ENCODE measurements at regions not wholly inside any gene's neighbourhood (a gene's known extent, or its start where the extent isn't known, plus 50 kb on each side); places are given as distances from the start of the nearest gene placed in this dataset.

DNA sequence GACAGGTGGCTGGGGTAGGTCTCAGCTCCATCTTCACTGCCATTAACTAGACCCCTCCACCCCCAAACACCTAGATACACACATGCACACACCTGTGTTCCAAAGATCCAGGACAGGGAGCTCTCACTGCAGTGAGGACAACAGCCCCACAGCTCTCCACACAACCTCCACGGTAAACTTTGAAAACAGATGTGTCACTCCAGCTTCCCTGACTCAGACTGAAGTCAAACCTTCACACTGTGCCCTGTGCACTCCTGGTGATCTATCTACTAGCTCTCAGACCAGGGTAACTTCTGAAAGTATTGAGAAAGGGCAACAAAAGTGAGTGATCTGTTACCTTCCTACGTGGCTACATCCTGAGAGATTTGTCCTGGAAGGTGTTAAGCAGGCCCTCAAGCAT lies 519.8 kb downstream of the XPNPEP1 start:
- TF ChIP-seq ZNF384 (IDR thresholded peaks at IDR 0.05) (no peak), FOXM1 (IDR thresholded peaks at IDR 0.05; ENCODE audit: borderline replicate concordance) (no peak), LEF1 (IDR thresholded peaks at IDR 0.05; ENCODE audit: borderline replicate concordance) (no peak), ARNT (IDR thresholded peaks at IDR 0.05) (no peak), NFRKB (IDR thresholded peaks at IDR 0.05) (no peak), ELF4 (IDR thresholded peaks at IDR 0.05) (no peak), CTBP1 (IDR thresholded peaks at IDR 0.05; ENCODE audit: borderline replicate concordance) (no peak), FOXA1 (IDR thresholded peaks at IDR 0.05) (no peak), SUZ12 (IDR thresholded peaks at IDR 0.05) (no peak), SP1 (IDR thresholded peaks at IDR 0.05) (no peak), FOXK2 (IDR thresholded peaks at IDR 0.05) (no peak), HDGF (IDR thresholded peaks at IDR 0.05; ENCODE audit: borderline replicate concordance) (no peak), TARDBP (IDR thresholded peaks at IDR 0.05) (no peak), BHLHE40 (IDR thresholded peaks at IDR 0.05; ENCODE audit: borderline replicate concordance) (no peak), L3MBTL2 (conservative IDR thresholded peaks at IDR 0.05) (no peak)
- TF ChIP-seq, protein P1, sequence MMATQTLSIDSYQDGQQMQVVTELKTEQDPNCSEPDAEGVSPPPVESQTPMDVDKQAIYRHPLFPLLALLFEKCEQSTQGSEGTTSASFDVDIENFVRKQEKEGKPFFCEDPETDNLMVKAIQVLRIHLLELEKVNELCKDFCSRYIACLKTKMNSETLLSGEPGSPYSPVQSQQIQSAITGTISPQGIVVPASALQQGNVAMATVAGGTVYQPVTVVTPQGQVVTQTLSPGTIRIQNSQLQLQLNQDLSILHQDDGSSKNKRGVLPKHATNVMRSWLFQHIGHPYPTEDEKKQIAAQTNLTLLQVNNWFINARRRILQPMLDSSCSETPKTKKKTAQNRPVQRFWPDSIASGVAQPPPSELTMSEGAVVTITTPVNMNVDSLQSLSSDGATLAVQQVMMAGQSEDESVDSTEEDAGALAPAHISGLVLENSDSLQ (IDR thresholded peaks at IDR 0.05): no peak
- ChIA-PET CTCF (no interaction called here), POLR2A (no interaction called here)
- DNase-seq (ENCODE audit: extremely low spot score): no peak

DNA sequence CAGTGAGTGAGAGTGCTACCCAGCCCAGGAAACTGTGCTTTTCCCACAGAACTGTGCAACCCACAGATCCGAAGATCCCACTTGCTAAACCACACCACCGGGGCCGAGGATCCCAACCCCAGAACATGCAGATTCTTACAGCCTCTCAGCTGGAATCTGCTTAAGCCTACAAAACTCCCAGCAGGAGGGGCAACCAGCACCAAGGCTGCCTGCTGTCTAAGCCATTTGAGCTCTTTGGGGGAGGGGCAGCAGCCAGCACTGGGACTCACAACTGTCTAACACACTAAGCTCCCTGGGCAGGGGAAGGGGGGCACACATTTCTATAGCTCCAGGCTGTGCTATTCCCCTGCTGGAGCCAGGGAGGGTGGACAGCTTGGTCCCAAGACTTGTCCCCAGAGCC lies 529.9 kb downstream of the XPNPEP1 start:
- no peak for DNase-seq (ENCODE audit: extremely low spot score)
- ChIA-PET POLR2A (no interaction called here), CTCF (no interaction called here)
- TF ChIP-seq NFRKB (IDR thresholded peaks at IDR 0.05): no peak
- TF ChIP-seq HDGF (IDR thresholded peaks at IDR 0.05; ENCODE audit: borderline replicate concordance): no peak
- no peak for TF ChIP-seq SP1 (IDR thresholded peaks at IDR 0.05)
- no peak for TF ChIP-seq LEF1 (IDR thresholded peaks at IDR 0.05; ENCODE audit: borderline replicate concordance)

DNA sequence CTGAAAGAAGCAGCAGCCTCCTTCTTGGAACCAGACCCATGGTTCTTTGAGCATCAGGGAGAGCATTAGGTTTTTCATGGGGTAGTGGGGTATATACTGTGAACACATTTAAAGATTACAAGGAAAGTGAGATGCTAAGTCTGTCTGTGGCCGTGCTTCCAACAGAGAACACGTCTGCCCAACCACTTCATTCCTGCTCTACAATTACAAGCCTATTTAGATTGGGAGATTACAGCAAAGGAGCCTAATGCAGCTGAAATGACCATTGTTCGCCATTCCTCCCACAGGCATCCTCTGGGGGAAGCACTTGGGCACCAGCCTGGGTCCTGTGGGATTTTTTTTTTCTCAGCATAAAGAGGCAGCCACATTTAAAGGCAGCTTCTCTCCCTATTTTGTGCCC lies 536.4 kb downstream of the XPNPEP1 start:
- ChIA-PET CTCF (no interaction called here), POLR2A (no interaction called here)
- DNase-seq (ENCODE audit: extremely low spot score): no peak
- TF ChIP-seq ARNT (IDR thresholded peaks at IDR 0.05): no peak
- no peak for TF ChIP-seq NFRKB (IDR thresholded peaks at IDR 0.05)
- TF ChIP-seq TARDBP (IDR thresholded peaks at IDR 0.05): no peak
- no peak for TF ChIP-seq FOXK2 (IDR thresholded peaks at IDR 0.05)
- no peak for TF ChIP-seq ZNF384 (IDR thresholded peaks at IDR 0.05)
- no peak for TF ChIP-seq LEF1 (IDR thresholded peaks at IDR 0.05; ENCODE audit: borderline replicate concordance)
- TF ChIP-seq FOXA1 (IDR thresholded peaks at IDR 0.05): no peak
- no peak for TF ChIP-seq ELF4 (IDR thresholded peaks at IDR 0.05)
- TF ChIP-seq SP1 (IDR thresholded peaks at IDR 0.05): no peak
- no peak for TF ChIP-seq HDGF (IDR thresholded peaks at IDR 0.05; ENCODE audit: borderline replicate concordance)
- TF ChIP-seq L3MBTL2 (conservative IDR thresholded peaks at IDR 0.05): no peak
- TF ChIP-seq, protein P1 (IDR thresholded peaks at IDR 0.05): no peak
- no peak for TF ChIP-seq BHLHE40 (IDR thresholded peaks at IDR 0.05; ENCODE audit: borderline replicate concordance)
- no peak for TF ChIP-seq SUZ12 (IDR thresholded peaks at IDR 0.05)
- TF ChIP-seq FOXM1 (IDR thresholded peaks at IDR 0.05; ENCODE audit: borderline replicate concordance): no peak
- TF ChIP-seq CTBP1 (IDR thresholded peaks at IDR 0.05; ENCODE audit: borderline replicate concordance): no peak

DNA sequence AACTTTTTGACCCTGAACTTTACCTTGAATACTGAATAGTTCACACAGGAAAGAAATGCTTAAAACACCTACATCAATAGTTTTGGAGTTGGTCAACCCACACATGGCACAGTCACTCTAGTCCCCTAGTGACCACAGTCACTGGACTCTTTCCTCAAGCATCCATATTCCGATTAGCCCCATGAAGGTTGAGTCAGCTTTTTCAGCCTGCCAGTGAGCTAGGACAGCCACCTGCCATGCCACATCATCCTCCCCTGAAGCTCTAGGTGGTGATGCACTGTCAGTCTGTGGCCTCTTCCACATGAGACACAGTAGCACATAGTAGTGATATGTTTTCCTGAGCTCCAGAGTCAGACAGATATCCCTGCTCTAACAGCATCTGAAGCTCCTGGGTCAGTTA lies 537.2 kb downstream of the XPNPEP1 start:
- TF ChIP-seq ZNF384 (IDR thresholded peaks at IDR 0.05): no peak
- TF ChIP-seq FOXM1 (IDR thresholded peaks at IDR 0.05; ENCODE audit: borderline replicate concordance): no peak
- no peak for TF ChIP-seq NFRKB (IDR thresholded peaks at IDR 0.05)
- no peak for DNase-seq (ENCODE audit: extremely low spot score)
- ChIA-PET POLR2A (no interaction called here), CTCF (no interaction called here)

DNA sequence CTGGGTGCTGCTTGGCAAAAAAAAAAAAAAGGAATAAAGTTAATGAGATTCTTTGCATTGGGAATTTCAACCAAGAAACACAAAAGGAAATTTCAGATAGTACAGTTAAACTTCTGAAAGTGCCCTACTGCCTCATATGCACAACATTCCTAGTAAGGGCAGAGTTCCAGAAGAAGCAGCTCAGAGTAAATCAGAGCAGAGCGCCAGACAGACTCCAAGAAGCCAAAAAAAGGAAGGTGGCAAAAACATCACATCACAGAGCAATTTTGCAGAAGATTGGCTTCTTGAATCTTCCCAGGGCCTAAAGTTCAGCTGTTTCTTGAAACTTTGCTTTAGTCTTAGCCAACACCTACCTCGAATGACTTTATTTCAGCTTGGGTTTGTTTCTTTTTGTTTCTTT lies 544.1 kb downstream of the XPNPEP1 start:
- POLR2A ChIA-PET: no interaction called here
- CTCF ChIA-PET: no interaction called here
- DNase-seq (ENCODE audit: extremely low spot score): no peak
- TF ChIP-seq FOXA1 (IDR thresholded peaks at IDR 0.05) (no peak), SUZ12 (IDR thresholded peaks at IDR 0.05) (no peak), NFRKB (IDR thresholded peaks at IDR 0.05) (no peak), LEF1 (IDR thresholded peaks at IDR 0.05; ENCODE audit: borderline replicate concordance) (no peak), HDGF (IDR thresholded peaks at IDR 0.05; ENCODE audit: borderline replicate concordance) (no peak), FOXK2 (IDR thresholded peaks at IDR 0.05) (no peak), ZNF384 (IDR thresholded peaks at IDR 0.05) (no peak), ARNT (IDR thresholded peaks at IDR 0.05) (no peak), L3MBTL2 (conservative IDR thresholded peaks at IDR 0.05) (no peak), FOXM1 (IDR thresholded peaks at IDR 0.05; ENCODE audit: borderline replicate concordance) (no peak), BHLHE40 (IDR thresholded peaks at IDR 0.05; ENCODE audit: borderline replicate concordance) (no peak), SP1 (IDR thresholded peaks at IDR 0.05) (no peak), CTBP1 (IDR thresholded peaks at IDR 0.05; ENCODE audit: borderline replicate concordance) (no peak)
- TF ChIP-seq, protein P1 (IDR thresholded peaks at IDR 0.05): no peak

DNA sequence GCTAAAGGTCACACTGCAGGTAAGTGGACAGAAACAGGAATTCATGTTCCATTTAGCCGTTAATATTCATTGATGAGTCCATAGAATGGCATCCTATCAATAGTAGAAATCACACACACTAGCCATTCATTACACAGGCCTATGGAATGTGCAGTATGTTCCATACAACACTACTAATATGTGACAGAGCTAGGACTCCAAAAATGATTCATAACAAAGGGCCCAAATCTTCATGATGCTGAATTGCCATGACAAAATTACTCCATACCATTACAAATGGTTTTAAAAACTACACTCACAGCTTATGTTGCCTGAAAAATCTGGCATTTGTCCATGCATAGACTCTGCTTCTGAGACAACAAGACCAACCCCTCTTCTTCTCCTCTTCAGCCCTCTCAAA lies 549.1 kb downstream of the XPNPEP1 start:
- no peak for DNase-seq (ENCODE audit: extremely low spot score)
- ChIA-PET CTCF (no interaction called here), POLR2A (no interaction called here)
- TF ChIP-seq FOXK2 (IDR thresholded peaks at IDR 0.05) (no peak), FOXM1 (IDR thresholded peaks at IDR 0.05; ENCODE audit: borderline replicate concordance) (no peak), ELF4 (IDR thresholded peaks at IDR 0.05) (no peak), FOXA1 (IDR thresholded peaks at IDR 0.05) (no peak), BHLHE40 (IDR thresholded peaks at IDR 0.05; ENCODE audit: borderline replicate concordance) (no peak), NFRKB (IDR thresholded peaks at IDR 0.05) (no peak), ZNF384 (IDR thresholded peaks at IDR 0.05) (no peak), HDGF (IDR thresholded peaks at IDR 0.05; ENCODE audit: borderline replicate concordance) (no peak), LEF1 (IDR thresholded peaks at IDR 0.05; ENCODE audit: borderline replicate concordance) (no peak), SP1 (IDR thresholded peaks at IDR 0.05) (no peak), TARDBP (IDR thresholded peaks at IDR 0.05) (no peak), ARNT (IDR thresholded peaks at IDR 0.05) (no peak), L3MBTL2 (conservative IDR thresholded peaks at IDR 0.05) (no peak), SUZ12 (IDR thresholded peaks at IDR 0.05) (no peak), CTBP1 (IDR thresholded peaks at IDR 0.05; ENCODE audit: borderline replicate concordance) (no peak)
- TF ChIP-seq, protein P1 (IDR thresholded peaks at IDR 0.05): no peak

Data from HEK293T (cell line).